Memory B cell (primary cell): ENCODE measurements at regions not wholly inside any gene's neighbourhood (a gene's known extent, or its start where the extent isn't known, plus 50 kb on each side); places are given as distances from the start of the nearest gene placed in this dataset.

ENCODE experiments used
- ATAC-seq: fragments of 150-1000 bp; cut with Tn5 transposase; 2 replicates; pipeline ENCODE4 v1.10.0; 2021; ENCODE audit warnings: low read depth, mild to moderate bottlenecking, moderate library complexity
- DNase-seq, 2 donors: peaks; one replicate each; pipeline ENCODE4 v3.0.0; 2022; ENCODE audit warnings: low spot score in 2 of 2
- H3K27ac Mint-ChIP-seq: one replicate; pipeline ENCODE4 v1.8.0; 2022; ENCODE audit warnings: mild to moderate bottlenecking, moderate library complexity, mixed read lengths
- H3K27me3 Mint-ChIP-seq: one replicate; pipeline ENCODE4 v1.8.0; 2022; ENCODE audit warnings: mixed read lengths
- H3K36me3 Mint-ChIP-seq: one replicate; pipeline ENCODE4 v1.8.0; 2022; ENCODE audit warnings: mild to moderate bottlenecking, mixed read lengths
- H3K4me1 Mint-ChIP-seq: one replicate; pipeline ENCODE4 v1.8.0; 2022; ENCODE audit warnings: mixed read lengths
- H3K4me3 Mint-ChIP-seq: one replicate; pipeline ENCODE4 v1.8.0; 2022; ENCODE audit warnings: mild to moderate bottlenecking, moderate library complexity, mixed read lengths
- H3K9me3 Mint-ChIP-seq: one replicate; pipeline ENCODE4 v1.8.0; 2022; ENCODE audit warnings: mixed read lengths

DNA sequence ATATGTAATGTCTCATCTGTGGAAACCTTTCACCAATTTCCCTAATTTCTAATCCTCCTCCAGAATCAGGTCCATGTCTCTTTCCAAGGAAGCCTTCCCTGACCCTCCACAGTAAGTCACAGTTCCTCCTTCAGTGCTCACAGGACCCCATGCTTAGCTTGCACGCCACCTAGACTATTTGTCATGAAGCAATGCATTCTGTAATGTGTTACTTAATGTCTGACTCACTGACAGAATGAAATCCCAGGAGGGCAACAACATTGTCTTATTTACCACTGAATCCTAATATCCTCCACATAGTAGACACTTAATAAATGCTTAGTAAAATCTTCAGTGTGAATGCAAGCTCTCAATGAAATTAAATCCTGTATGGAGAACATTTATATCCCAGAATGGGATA, 245.9 kb upstream of the PLD5 start:
- Mint-ChIP-seq H3K9me3 (peaks cover 9% of the 10 kb centered on the region), H3K36me3 (peaks cover 6% of the 10 kb centered on the region), H3K27ac (no peak overlapping the region), H3K4me1 (peaks cover 4% of the 10 kb centered on the region), H3K27me3 (no peaks in the 10 kb centered on the region), H3K4me3 (no peak overlapping the region)
- no peak for DNase-seq
- no peak for ATAC-seq

DNA sequence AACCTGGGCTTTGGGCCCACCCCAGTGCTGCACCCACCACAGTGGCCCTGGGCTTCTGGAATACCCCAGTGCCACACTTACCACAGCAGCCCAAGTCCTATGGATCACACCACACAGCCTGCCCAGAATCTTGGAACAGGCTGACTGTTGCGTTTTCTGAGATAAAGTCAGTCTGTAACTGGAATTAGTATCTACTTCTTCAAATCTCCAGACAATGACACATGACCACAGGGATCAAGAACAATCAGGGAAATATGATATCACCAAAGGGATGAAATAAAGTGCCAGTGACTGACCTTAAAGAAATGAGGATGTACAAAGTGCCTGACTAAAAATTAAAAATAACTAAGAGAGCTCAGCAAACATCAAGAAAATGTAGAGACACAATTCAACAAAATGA, 239.7 kb upstream of the PLD5 start:
- ATAC-seq, result no peak
- Mint-ChIP-seq H3K27me3 (peaks cover 1% of the 10 kb centered on the region), H3K27ac (no peak overlapping the region), H3K4me3 (no peak overlapping the region), H3K36me3 (peaks cover 17% of the 10 kb centered on the region), H3K4me1 (peaks cover 2% of the 10 kb centered on the region), H3K9me3 (peaks cover 11% of the 10 kb centered on the region)
- no peak for DNase-seq

DNA sequence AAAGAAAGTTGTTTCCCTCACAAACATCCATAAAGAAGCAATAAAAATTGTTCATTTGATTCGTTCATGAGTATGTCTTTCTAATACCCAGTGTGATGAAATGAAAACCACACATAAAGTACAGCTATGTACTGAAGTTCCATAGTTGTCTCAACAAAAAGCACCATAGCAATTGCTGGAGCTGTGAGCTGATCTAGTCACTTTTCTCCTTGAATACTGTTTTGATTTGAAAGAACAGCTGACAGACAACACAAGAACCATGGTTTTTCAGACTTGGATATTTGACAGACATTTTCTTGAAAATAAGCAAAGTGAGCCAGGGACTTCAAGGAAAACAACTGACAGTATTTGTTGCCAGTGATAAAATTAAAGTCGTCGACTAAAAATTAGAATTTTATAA, 237.1 kb upstream of the PLD5 start:
- Mint-ChIP-seq H3K27me3 (peaks cover 1% of the 10 kb centered on the region), H3K36me3 (peaks cover 17% of the 10 kb centered on the region), H3K4me1 (no peaks in the 10 kb centered on the region), H3K9me3 (peaks cover 11% of the 10 kb centered on the region), H3K27ac (no peak overlapping the region), H3K4me3 (no peak overlapping the region)
- ATAC-seq (no peak), DNase-seq (no peak)

DNA sequence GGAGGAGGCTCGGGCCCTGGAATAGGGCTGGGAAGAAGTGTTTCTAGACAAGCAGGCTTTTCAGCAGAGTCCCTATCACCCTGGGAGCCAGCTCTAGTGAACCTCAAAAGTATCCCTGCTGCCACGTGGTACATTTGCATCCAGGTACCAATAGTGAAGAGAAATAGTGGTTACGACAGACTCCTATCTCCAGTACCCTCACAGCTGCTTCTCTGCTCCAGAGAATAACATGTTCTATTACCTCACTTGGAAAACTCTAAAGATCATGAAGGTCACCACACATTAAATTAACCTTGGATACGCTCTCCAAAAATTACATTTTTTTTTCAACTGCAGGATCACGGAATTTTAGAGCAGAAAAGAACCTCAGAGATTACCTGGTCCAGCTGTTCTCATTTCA, 230.4 kb upstream of the PLD5 start:
- Mint-ChIP-seq H3K27me3 (no peaks in the 10 kb centered on the region), H3K36me3 (peaks cover 2% of the 10 kb centered on the region), H3K4me1 (no peaks in the 10 kb centered on the region), H3K9me3 (peaks cover 2% of the 10 kb centered on the region), H3K4me3 (no peak overlapping the region), H3K27ac (no peak overlapping the region)
- DNase-seq (no peak), ATAC-seq (no peak)

DNA sequence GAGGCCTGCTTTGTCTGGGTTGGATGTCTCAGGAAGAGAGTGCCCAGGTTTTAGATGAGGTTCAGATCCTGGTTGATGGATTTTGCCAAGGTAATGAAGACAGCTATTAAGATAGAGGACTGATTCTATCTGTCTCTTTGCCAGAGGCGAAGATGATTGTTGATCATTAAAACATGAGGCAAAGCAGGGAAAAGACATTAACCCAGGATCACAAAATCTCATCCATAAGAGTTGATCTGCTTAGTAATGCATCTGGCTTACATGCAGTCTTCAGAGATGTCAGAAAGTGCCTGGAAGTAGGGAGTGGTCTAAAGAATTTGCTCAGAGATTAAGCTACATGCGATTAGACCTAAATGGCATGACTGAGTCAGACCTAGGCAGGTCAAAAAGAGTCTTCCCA, 229.6 kb upstream of the PLD5 start:
- H3K27me3 Mint-ChIP-seq, result no peaks in the 10 kb centered on the region
- peaks cover 2% of the 10 kb centered on the region for H3K9me3 Mint-ChIP-seq
- DNase-seq, result no peak
- no peak for ATAC-seq
- H3K27ac Mint-ChIP-seq, result no peak overlapping the region
- no peak overlapping the region for H3K4me3 Mint-ChIP-seq
- H3K36me3 Mint-ChIP-seq, result peaks cover 2% of the 10 kb centered on the region
- no peaks in the 10 kb centered on the region for H3K4me1 Mint-ChIP-seq

DNA sequence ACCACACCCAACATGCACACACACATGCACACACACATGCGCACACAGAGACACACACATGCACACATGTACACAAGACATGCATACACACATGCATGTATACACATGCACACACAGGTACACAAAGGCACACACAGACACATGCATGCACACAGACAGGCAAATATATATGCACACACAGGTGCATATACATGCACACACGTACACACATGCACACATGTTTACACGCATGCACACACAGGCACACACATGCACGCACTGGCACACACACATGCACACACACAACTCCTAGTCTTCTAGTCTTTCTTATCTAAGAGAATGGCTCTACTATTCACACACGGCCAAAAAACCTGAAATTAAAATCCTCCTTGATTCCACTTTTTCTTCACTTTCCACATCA, 222.7 kb upstream of the PLD5 start:
- DNase-seq (no peak), ATAC-seq (no peak)
- no peaks in the 10 kb centered on the region for H3K36me3 Mint-ChIP-seq
- H3K27me3 Mint-ChIP-seq, result peaks cover 1% of the 10 kb centered on the region
- no peak overlapping the region for H3K4me3 Mint-ChIP-seq
- no peaks in the 10 kb centered on the region for H3K9me3 Mint-ChIP-seq
- peaks cover 6% of the 10 kb centered on the region for H3K4me1 Mint-ChIP-seq
- no peak overlapping the region for H3K27ac Mint-ChIP-seq

DNA sequence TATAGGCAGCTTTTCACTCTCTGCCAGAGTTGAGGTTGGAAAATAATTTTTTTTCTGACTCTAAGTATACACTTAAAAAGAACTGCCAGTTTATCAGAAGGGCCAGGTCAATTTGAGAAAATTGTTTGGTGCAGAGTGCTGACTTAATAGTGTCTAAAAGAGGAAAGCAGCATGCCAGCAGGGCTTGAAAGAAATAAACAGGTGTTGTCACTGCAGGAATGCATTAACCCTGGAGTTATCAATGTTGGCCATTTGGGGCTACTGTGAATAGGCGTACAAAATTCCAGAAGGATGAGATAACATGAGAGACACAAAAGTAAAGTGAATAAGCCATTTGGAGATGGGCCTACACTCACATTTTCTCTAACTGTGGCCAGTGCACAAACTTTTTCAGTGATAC, 220.6 kb upstream of the PLD5 start:
- DNase-seq, result no peak
- H3K9me3 Mint-ChIP-seq, result peaks cover 7% of the 10 kb centered on the region
- H3K27ac Mint-ChIP-seq, result no peak overlapping the region
- no peak overlapping the region for H3K4me3 Mint-ChIP-seq
- H3K36me3 Mint-ChIP-seq, result peaks cover 6% of the 10 kb centered on the region
- H3K27me3 Mint-ChIP-seq, result peaks cover 1% of the 10 kb centered on the region
- no peak for ATAC-seq
- peaks cover 6% of the 10 kb centered on the region for H3K4me1 Mint-ChIP-seq

DNA sequence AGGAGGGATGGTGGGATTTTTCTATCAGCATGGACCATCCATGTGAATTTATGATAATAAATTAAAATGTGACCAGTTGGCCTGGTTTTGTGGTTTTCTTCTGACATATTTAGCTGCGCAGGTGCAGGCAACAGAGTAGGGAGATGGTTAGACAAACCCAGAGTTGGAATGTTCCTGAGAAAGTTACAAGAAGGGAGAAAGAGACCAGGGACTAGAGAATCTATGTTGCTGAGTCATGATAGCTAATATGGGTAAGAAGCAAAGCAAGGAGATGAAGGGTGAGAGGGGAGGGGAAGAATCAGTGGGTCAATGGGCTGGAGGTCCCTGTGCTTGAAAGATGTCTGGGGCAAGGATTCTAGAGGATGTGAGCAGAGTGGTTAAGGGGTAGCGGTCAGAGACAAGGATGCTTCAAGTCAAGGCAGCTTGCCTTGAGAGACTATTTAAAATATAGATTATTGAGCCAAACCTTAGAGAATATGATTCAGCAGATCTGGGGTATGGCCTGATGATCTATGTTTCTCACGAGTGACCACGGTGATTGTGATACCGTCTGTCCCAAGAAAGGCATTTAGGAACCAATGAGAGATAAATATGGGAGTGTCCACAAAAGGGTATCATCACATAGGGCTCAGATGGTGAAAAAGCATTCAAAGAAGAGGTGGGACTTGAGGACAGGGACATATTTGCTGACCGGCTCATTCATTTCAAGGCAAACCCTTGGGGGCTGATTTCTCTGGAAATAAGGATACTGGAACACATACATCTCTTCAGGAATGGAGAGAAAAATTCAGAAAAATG, 219.7 kb upstream of the PLD5 start:
- peaks cover 6% of the 10 kb centered on the region for H3K36me3 Mint-ChIP-seq
- H3K4me3 Mint-ChIP-seq, result no peak overlapping the region
- peaks cover 6% of the 10 kb centered on the region for H3K4me1 Mint-ChIP-seq
- no peak overlapping the region for H3K27ac Mint-ChIP-seq
- H3K9me3 Mint-ChIP-seq, result peaks cover 7% of the 10 kb centered on the region
- ATAC-seq (no peak), DNase-seq (no peak)
- H3K27me3 Mint-ChIP-seq, result peaks cover 1% of the 10 kb centered on the region

DNA sequence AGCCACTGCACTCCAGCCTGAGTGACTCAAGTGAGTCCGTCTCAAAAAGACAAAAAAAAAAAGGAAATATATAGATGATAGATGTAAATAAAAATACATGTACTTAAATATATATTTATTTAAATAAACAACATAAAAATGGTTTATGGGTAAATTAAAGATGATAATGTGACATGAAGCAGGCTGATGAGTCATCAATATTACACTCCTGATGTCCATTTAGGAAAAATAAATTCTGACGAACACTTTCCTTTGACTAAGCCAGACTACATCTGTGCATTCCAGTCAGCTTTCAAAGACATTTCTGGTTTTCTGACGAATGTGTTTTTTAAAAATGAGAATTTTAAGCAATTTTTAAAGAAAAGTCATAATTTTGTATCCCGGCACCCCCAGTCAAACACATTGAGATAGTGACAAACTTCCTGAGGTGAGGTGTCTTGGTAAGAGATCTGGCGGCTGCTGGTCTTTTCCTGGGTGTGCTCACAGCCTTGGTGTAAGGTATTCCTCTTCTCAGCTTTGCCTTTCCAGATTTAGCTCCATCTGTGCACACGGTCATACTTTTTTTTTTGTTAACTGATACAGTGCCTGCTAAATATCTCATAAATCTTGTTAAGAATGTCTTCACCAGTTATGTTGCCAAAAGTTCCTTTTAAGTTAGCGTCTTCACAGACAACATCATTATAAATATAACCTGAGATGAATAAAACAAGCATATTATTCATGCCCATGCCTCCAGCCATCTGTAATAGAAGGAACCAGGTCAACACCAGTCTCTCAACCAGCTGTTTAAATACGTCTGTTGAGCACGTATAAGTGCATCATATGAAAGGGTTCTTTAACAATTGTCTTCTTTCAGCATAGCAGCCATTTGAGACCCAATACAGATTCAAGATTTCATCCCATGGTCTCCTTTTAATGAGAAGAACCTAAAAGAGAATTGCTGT, 214.5 kb upstream of the PLD5 start:
- H3K27me3 Mint-ChIP-seq, result peaks cover 1% of the 10 kb centered on the region
- H3K4me1 Mint-ChIP-seq, result peaks cover 8% of the 10 kb centered on the region
- DNase-seq (no peak), ATAC-seq (no peak)
- no peak overlapping the region for H3K27ac Mint-ChIP-seq
- H3K9me3 Mint-ChIP-seq, result peaks cover 7% of the 10 kb centered on the region
- H3K4me3 Mint-ChIP-seq, result no peak overlapping the region
- H3K36me3 Mint-ChIP-seq, result peaks cover 6% of the 10 kb centered on the region

DNA sequence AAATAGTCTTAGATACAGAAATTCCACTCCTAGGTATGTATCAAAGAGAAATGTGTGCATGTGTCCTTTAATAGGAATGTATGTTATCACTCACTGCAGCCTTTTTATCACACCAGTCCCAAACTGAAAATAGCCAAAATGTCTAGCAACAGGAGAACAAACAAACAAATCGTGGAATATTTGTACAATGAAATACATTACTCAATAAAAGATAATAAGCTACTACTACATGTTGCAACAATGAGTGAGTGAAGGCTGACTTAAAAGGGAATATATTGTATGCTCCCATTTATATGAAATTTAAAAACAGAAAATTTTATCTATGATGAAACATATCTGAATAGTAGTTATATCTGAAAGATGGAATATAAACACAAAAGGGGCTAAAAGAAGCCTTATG, 212.1 kb upstream of the PLD5 start:
- no peak for DNase-seq
- Mint-ChIP-seq H3K36me3 (peaks cover 3% of the 10 kb centered on the region), H3K27ac (no peak overlapping the region)

DNA sequence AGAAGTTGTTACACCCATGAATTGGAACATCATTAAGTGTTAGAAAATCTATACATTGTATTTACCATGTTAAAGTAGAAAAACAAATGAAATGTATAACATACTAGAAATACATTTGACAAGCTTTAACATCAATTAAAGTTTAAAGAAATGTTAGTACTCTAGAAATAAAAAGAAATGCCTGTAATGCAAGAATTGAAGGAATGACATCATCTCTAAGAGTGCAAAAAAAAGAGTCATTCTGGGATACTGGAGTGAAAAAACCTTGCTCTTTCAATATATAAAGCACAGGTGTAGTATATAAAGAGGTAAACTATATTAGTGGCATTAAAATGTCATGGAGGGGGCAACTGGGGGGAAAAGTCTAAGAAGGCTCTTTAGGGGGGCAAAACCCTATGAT, 210.8 kb upstream of the PLD5 start:
- Mint-ChIP-seq H3K4me3 (no peak overlapping the region), H3K27me3 (no peaks in the 10 kb centered on the region), H3K9me3 (no peaks in the 10 kb centered on the region), H3K36me3 (no peaks in the 10 kb centered on the region), H3K27ac (no peak overlapping the region), H3K4me1 (peaks cover 3% of the 10 kb centered on the region)
- ATAC-seq (no peak), DNase-seq (no peak)

More for the DNA sequence above, 212.1 kb upstream of the PLD5 start:
- no peak overlapping the region for H3K4me3 Mint-ChIP-seq
- no peak for ATAC-seq
- H3K9me3 Mint-ChIP-seq, result peaks cover 4% of the 10 kb centered on the region
- H3K27me3 Mint-ChIP-seq, result no peaks in the 10 kb centered on the region
- H3K4me1 Mint-ChIP-seq, result peaks cover 3% of the 10 kb centered on the region

DNA sequence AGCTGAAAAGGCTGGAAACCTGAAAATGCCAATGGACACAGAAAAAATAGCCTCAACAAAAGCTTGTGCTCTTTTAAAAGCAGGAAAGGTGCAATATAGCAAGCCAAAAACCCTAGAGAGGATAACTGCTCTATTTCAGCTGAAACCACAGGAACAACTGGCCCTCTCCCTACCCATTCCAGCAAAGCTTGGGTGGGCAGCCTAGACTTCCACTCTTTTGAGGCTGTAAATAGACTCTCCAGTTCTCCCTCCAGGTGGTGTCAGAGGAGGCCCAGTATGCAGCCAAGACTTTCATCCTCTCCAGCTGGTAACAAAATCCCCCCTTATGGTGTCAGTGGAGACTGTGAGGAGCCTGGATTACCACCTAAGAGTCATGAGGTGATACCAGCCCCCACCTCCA, 206.9 kb upstream of the PLD5 start:
- H3K27ac Mint-ChIP-seq, result no peak overlapping the region
- DNase-seq (no peak), ATAC-seq (no peak)
- no peak overlapping the region for H3K4me3 Mint-ChIP-seq
- no peaks in the 10 kb centered on the region for H3K9me3 Mint-ChIP-seq
- no peaks in the 10 kb centered on the region for H3K36me3 Mint-ChIP-seq
- H3K27me3 Mint-ChIP-seq, result no peaks in the 10 kb centered on the region
- no peaks in the 10 kb centered on the region for H3K4me1 Mint-ChIP-seq

DNA sequence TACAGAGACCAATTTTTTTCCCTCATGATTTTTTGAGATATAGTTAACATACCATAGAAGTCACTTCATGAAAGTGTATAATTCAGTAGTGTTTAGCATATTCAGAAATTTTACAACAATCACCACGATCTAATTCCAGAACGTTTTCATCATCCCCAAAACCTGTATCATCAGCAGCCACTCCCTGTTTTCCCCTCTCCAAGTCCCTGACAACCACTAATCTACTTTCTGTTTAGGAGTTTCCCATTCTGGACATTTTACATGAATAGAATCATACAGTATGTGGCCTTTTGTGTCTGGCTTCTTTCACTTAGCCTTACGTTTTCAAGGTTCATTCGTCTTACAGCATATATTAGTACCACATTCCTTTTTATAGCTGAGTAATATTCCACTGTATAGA, 204.2 kb upstream of the PLD5 start:
- no peaks in the 10 kb centered on the region for H3K27me3 Mint-ChIP-seq
- ATAC-seq (no peak), DNase-seq (no peak)
- no peaks in the 10 kb centered on the region for H3K4me1 Mint-ChIP-seq
- no peaks in the 10 kb centered on the region for H3K9me3 Mint-ChIP-seq
- H3K4me3 Mint-ChIP-seq, result no peak overlapping the region
- no peak overlapping the region for H3K27ac Mint-ChIP-seq
- H3K36me3 Mint-ChIP-seq, result no peaks in the 10 kb centered on the region

DNA sequence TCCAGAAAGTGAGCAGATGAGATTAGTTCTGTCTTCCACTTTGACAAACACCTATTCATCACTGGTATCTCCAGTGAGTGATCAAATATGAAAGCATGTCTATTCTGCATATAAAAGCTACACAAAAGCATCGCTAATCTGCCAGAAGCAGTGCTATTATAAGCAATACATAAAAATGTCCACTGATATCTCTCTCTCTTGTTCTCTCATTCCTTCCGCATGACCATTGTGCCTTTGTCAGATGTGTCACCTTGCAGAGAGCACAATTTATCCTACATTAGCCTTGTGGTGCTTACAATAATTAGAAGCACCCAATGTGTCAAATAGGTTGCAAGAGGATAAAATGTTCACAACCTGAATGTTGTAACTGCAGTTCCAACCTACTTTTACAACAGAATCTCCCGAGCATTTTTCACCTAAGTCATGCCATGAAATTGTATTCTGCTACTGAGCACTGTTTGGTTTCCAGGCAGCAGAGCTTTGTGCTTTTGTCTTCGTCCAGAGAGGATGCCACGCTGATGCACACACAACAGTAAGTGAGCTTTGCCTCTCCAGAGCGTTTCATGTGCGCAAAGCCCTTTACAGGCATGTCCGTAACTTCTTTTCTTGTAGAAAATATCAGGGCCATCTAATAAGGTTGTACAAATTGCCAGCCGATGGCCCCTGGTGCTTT, 198.7 kb upstream of the PLD5 start:
- no peaks in the 10 kb centered on the region for H3K27me3 Mint-ChIP-seq
- no peak for DNase-seq
- H3K4me3 Mint-ChIP-seq, result no peak overlapping the region
- no peak for ATAC-seq
- H3K9me3 Mint-ChIP-seq, result peaks cover 3% of the 10 kb centered on the region
- H3K36me3 Mint-ChIP-seq, result no peaks in the 10 kb centered on the region
- no peak overlapping the region for H3K27ac Mint-ChIP-seq
- H3K4me1 Mint-ChIP-seq, result no peaks in the 10 kb centered on the region
